GM12865 (cell line): ENCODE measurements at regions not wholly inside any gene's neighbourhood (a gene's known extent, or its start where the extent isn't known, plus 50 kb on each side); places are given as distances from the start of the nearest gene placed in this dataset.

ENCODE experiments used
- DNase-seq: peaks from one replicate; pipeline ENCODE4 v3.0.0; 2010; ENCODE audit warnings: low read depth
- H3K4me3 ChIP-seq: 2 replicates; pipeline ENCODE4 v1.5.1; 2011; ENCODE audit warnings: mild to moderate bottlenecking, low read depth, low read length, control low read depth
- TF ChIP-seq, protein P1 (sequence below): IDR thresholded peaks from 2 replicates; pipeline ENCODE4 v1.5.1; 2011; ENCODE audit warnings: low read length, control low read depth, low read depth, inconsistent platforms; ENCODE audit not compliant: insufficient read depth; ENCODE audit errors: missing control alignments

DNA sequence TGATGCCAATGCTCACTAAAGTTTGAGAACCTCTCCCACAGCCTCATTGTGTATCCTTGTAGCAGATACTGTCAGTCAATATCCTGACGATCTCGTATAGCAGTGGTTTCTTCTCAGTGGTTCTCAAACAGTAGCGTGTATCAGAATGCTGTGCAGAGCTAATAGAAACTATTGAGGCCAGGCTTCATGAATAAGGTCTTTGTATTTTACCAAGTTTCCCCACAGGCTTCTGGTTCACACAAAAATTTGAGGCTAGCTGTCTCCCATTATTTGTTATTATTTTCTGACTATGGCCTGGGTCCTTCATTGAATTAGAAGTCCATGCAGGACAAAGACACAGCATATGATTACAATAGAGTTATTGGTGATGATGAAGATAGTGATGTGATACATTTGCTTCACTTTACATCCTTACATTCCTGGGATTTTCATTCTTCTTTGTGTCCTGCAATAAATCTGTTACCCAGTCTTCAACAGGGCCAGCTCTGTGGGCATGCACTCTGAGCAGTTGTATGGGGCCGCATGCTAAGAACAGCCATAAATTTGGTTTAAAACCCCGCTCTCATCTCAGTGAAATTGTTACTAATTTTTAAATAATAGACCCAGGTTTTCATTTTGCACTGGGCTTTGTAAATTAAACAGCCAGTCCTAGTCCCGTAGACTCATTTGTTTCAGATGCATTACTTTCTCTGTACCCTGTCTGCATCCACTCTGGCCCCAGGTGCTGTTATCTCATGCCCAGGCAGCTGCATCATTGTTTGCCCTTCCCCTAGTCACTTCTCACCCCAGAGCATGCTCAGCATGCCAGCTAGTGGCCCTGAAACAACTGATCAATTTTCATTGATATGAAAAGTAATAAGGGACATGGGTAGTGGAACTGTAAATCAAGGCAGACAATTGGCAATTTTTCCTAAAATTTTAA, 199.9 kb upstream of the PIK3R1 start:
- TF ChIP-seq, protein P1, sequence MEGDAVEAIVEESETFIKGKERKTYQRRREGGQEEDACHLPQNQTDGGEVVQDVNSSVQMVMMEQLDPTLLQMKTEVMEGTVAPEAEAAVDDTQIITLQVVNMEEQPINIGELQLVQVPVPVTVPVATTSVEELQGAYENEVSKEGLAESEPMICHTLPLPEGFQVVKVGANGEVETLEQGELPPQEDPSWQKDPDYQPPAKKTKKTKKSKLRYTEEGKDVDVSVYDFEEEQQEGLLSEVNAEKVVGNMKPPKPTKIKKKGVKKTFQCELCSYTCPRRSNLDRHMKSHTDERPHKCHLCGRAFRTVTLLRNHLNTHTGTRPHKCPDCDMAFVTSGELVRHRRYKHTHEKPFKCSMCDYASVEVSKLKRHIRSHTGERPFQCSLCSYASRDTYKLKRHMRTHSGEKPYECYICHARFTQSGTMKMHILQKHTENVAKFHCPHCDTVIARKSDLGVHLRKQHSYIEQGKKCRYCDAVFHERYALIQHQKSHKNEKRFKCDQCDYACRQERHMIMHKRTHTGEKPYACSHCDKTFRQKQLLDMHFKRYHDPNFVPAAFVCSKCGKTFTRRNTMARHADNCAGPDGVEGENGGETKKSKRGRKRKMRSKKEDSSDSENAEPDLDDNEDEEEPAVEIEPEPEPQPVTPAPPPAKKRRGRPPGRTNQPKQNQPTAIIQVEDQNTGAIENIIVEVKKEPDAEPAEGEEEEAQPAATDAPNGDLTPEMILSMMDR: no peak
- DNase-seq: no peak
- H3K4me3 ChIP-seq: no peak overlapping the region

DNA sequence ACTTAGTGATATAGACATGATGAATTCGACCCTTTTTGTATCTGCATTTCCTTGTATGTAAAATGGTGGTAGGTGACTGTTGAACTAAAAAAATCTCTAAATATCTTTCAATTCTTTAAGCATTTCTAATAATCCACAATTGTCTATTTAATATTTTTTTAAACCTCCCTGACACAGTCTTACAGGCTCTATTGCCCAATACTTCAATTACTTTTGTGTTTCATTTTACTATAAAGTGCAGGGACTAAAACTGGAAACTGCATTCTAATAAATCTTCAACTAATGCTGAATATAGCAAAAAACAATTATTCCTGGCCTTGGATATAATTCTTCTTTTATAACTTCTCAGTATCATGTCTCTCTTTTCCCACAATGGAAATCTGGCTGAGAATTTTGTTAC, 202.7 kb upstream of the PIK3R1 start:
- no peak overlapping the region for H3K4me3 ChIP-seq
- TF ChIP-seq, protein P1: no peak
- no peak for DNase-seq

DNA sequence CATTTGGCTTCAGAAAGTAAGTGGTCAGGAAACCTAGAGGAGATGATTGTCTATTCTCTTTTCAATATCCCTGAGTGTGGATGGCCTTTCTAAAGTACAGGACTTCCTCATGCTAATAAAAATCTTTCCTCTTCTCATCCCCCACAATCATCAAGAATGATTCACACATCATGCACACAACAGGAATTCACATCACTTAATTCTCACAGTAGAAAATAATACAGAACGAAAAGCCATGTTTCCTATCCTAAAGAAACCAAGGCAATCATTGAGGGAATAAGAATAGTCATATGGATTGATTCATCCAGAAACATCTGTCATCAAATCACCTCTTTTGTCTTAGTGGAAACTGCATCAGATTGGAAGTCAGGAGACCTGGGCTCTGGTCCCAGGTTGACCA, 203.1 kb upstream of the PIK3R1 start:
- no peak overlapping the region for H3K4me3 ChIP-seq
- TF ChIP-seq, protein P1: no peak
- no peak for DNase-seq

- H3K4me3 ChIP-seq: no peak overlapping the region
- DNase-seq: no peak
- TF ChIP-seq, protein P1: no peak
These were observed 203.8 kb upstream of the PIK3R1 start for GRCh38 chr5:68011801-68012200.

GRCh38 chr5:68011259-68011760, 204.2 kb upstream of the PIK3R1 start:
- no peak overlapping the region for H3K4me3 ChIP-seq
- no peak for DNase-seq
- TF ChIP-seq, protein P1: no peak

DNA sequence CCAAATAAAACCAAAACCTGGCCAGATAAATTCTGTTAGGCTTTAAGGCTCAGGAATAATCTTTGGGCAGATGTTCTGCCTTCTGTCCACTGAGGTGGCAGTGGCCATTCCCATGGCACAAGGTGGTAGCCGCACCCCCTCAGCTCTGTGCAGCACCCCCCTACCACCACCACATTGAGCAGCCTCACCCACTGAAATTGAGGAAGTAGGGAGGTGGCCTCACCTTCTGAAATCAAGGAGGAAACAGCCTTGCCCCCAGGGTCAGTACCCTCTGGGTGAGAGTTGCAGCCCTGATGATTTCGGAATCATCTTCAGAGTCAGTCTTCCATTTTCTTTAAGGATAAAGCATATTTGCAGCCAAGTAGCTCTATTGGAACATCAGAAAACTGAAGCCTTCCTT, 204.8 kb upstream of the PIK3R1 start:
- TF ChIP-seq, protein P1: no peak
- H3K4me3 ChIP-seq: no peak overlapping the region
- DNase-seq: no peak
